ENCODE measurements at regions not wholly inside any gene's neighbourhood (a gene's known extent, or its start where the extent isn't known, plus 50 kb on each side); places are given as distances from the start of the nearest gene placed in this dataset.

GRCh38 chr3:18716101-18716500 lies 291.0 kb upstream of the SATB1 start:
- TF ChIP-seq CTCF (optimal IDR thresholded peaks at IDR 0.05 in 1 of 3, IDR thresholded peaks at IDR 0.05 in 1 of 3, conservative IDR thresholded peaks at IDR 0.05 in 1 of 3; ENCODE audit: extremely low read depth in 1 of 3, insufficient read depth in 2 of 3, low read length in 3 of 3) = no peak
- TF ChIP-seq EZH2 (IDR thresholded peaks at IDR 0.05; ENCODE audit: low read length) = no peak

All from keratinocyte (primary cell).